HT1080 (cell line): ENCODE measurements at regions not wholly inside any gene's neighbourhood (a gene's known extent, or its start where the extent isn't known, plus 50 kb on each side); places are given as distances from the start of the nearest gene placed in this dataset.
A peak's percentile ranks its signal among the peaks of the same experiment; 100 is the strongest.

Experiments
- DNase-seq: peaks from one replicate; pipeline ENCODE4 v3.0.0-alpha.2; 2015; ENCODE audit warnings: low read depth

DNA sequence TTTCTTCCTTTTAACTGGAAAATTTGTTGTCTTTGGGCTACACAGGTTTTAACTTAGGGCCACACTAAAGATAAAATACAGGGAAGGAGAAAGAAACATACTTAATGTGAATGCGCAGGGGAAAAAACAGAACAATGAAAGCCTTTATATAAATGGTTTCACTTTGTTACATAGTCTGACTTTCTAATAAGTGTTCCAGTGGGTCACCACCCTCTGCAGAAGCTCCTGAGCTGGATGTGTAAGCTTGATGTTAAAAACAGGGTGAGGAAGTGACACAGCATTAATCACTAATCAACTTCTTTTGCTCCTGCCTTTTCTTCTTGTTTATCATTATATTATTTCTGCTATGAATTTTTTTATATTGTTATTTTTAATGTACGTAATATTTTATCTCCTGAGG is 445.6 kb upstream of the CA10 start:
- peak; percentile 69 for DNase-seq

DNA sequence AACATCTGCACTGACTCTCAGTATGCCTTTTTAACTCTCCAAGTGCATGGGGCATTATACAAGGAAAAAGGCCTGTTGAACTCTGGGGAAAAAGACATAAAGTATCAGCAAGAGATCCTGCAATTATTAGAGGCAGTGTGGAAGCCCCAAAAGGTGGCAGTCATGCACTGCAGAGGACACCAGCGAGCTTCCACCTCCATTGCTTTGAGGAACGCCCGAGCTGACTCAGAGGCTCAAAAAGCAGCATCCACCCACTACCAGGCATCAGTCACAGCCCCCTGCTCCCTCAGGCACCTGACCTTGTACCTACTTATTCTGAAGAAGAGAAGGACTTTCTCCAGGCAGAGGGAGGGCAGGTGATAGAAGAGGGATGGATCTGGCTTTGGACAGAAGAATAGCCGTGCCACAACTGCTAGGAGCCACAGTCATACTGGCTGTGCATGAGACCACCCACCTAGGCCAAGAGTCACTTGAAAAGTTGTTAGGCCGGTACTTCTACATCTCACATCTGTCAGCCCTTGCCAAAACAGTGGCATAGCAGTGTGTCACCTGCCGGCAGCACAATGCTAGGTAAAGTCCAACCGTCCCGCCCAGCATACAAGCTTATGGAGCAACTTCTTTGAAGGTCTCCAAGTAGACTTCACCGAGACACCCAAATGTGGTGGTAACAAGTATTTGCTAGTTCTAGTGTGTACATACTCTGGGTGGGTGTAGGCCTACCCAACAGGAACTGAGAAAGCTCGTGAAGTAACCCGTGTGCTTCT is 439.1 kb upstream of the CA10 start:
- peak; percentile 63 for DNase-seq

DNA sequence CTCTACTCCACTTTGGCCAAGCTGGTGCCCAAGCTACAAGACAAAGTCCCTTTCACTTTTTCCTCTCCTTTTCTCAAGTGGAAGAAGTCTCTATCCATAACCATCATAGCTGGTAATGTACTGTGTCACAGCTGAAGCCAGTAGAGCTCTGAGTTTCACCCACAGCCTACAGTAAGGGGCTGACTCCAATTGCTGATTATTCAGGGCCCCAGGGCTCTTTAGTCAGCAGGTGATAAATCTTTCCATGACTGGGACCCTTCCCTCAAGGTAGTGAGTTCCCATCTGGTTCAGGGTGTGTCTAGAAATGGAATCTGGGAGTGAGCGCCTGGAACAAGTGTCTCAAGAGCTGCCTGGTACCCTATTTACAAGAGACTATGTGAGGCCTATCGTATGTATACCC is 436.0 kb upstream of the CA10 start:
- no peak for DNase-seq

DNA sequence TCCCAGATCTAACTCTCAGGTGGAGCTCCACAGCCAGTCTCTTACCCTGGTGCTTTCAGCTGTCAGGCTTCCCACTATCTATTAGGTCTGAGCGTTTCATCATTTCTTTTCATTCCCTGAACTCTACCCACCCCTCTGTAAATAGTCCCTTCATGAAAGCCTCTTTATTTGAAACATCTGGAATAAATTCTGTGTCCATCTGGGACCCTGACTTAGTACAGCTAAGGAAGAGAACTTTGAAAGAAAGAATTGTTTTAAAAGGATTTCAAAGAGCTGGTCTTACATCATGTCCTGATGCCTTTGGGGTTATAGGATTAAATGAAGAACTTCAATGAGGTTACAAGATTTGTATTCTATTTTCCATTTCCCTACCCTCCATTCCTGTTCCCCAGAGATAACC is 388.5 kb upstream of the CA10 start:
- no peak for DNase-seq

DNA sequence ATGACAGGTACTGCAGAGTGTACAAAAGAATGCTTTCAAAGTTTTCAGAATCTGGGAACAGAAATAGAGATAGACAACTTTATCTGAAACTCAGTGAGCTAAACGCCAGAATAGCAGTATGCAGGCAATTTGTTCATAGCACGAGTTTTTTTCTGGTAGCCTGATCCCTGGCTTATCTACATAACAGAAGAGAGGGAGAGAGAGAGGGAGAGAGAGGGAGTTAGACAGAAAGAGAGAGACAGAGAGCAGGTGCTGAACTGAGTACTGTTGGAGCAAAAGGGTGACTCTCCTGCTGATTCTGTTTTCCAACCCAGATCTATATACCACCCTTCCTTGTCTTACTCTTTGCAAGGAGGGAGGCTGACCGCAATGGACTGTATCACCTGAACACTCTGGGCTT is 388.0 kb upstream of the CA10 start:
- no peak for DNase-seq

DNA sequence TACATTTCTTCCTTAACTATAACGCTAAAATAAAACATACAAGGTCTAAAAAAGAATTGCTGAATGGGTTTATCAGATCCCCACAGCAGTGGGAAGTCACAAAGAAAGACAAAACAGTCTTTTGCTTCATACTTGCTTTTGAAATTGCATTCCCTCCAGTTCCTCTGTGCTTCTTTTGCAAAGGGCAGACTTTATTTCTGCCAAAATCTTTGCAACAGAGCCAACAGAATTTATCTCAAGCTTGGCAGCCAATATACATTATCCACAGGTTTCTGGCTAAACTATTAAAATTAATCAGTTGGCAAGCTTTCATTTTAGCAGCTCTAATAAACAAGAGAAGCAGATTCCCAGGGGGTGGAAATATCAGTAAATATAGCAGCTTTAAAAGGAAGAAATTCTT is 378.9 kb upstream of the CA10 start:
- DNase-seq: no peak

DNA sequence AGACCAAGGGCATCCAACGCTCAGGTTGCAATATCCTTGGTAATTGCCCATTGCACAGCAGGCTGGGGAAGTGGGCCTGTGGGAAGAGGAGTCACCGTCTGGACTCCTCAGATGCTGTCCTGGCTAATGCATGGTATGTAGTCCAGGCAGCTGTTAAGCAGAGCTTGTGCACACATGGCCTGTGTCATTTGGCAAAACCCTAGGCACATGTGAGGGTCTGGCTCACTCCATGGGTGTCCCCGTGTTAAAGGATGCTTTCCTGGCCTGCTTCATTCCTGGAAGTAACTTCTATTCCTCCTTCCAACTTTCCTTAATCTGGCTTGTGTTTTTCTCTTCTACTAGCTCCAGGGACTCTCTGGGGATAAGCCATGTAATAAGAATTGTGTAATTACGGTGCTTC is 378.0 kb upstream of the CA10 start:
- no peak for DNase-seq

DNA sequence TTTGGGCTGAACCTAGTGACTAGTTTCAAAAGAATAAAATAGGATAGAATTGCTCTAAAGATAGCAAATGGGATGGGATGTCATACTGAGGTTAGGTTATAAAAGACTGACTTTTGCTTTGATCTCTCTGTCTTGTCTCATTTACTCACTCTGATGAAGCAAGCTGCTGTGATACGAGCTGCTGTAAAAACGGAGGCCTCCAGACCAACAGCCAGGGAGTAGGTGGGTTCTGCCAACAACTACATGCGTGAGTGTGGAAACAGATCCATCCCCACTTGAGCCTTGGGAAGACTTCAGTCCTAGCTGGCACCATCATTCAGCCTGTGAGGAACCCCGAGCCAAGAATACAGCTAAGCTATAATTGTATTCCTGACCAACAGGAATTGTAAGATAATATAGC is 373.9 kb upstream of the CA10 start:
- no peak for DNase-seq

DNA sequence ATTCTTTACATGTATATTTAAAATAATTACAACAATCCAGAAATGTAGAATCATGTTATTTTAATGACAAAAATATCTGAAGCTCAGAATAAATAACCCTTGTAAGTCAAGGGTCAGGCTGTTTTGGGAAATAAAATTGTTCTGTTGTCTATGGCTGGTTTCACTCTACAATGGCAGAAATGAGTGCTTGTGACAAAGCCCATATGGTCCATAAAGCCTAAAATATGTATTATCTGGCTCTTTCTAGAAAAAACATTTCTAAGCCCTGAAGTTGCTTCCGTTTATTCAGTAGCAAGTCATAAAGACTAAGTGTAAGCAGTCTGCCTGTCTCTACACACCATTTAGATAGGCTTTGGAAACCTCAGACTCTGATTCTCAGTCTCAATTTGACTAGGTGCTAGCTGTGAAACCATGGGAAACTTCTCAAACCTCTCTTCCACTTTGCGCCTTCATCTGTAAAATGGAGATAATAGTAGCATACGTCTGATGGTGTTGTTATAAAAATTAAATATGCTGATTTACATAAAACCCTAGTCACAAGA is 365.7 kb upstream of the CA10 start:
- no peak for DNase-seq

DNA sequence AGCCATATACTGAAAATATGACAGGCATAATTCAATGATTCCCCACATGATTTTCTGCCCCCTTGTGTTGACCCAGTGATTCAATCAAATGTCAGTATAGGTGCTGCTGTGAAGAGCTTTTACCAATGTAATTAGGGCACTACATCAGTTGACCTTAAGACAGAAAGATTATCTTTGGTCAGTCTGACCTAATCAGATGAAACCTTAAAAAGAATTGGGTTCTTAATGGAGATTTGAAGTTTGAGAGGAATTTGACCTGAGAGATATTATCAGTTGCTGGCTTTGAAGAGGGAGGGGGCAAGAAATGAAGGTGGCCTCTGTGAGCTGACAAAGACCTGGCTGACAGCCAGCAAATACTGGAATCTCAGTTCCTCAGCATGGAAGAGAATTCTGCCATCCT is 358.7 kb upstream of the CA10 start:
- DNase-seq: no peak

DNA sequence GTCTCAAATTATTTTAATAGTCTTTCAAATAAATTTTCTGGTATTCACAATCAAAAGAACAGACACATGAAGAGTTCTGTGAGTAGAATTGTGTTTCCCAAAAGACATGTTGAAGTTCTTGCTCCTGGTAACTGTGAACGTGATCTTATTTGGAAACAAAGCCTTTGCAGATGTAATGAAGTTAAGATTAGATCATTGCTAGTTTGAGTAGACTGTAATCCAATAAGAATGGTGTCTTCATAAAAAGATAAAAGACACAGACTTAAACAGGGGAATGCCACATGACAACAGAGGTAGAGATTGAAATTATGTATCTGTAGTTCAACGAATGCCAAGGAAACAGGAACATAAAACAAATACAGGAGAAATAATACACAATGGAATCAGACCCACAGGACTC is 357.4 kb upstream of the CA10 start:
- no peak for DNase-seq

DNA sequence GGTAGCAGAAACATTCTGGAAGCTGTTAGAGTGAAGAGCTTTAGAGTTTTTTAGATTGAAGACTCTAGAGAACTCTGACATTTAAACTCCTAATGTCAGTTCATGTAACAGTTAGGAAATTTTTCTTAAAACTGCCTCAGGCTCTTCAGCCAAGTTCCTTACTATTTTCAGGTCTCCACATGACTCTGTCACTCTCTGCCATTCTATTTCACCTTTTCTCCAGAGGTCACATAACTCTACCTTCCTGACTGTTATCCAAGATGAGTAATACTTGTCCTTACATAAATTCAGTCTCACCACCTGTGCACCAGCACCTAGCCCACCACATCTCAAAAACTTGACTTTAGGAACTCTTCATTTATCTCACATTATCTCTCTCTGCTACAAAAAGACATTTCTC is 347.1 kb upstream of the CA10 start:
- no peak for DNase-seq

DNA sequence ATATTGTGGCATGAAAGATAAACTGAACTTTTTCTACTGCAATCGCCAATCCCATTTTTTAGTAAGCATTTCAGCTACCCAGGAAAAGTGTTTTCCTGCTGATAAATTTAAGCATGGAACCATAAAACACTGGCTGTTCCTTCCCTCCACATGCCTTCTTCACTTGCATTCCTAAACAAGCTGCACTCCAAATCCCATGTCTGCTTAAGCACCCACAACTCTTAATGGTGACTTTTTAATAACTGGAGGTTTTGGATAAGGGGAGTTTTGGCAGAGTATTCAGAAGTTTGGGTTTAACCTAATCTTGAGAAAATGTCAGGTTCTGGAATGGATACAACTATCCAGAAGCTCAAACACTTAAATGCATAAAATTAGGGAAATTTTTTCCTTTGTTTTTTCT is 345.6 kb upstream of the CA10 start:
- DNase-seq: no peak

DNA sequence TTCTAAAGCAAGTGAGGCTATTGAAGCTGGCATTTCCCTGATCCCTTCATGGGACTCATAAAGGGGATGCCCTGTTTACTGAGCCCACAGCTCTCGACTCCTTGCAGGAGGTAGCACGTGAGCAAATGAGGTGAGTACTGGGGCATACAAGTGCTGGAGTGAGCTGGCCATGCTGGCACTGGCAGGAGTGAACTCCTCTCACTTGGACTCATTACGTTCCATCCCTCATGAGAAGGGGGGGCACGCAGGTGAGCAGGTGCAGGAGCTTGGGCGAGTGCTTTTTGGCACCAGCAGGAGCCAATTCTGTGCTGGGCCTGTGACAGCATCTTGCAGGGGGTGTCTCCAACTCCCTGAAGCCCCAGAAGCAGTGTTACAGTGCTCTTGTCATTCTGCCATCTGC is 337.1 kb upstream of the CA10 start:
- no peak for DNase-seq

DNA sequence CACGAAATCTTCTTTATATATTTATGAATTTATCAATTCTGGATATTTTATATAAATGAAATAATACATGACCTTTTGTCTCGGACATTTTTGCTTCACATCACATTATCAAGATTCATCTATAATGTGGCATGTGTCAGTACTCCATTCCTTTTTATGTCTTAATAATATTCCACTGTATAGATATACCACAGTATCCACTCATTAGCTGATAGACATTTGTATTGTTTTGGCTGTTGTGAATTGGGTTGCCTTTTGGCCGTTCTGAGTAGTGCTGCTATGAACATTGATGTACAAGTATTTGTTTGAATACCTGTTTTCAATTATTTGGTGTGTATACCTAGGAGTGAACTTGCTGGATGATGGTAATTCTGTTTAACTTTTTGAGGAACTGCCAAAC is 323.8 kb upstream of the CA10 start:
- no peak for DNase-seq

DNA sequence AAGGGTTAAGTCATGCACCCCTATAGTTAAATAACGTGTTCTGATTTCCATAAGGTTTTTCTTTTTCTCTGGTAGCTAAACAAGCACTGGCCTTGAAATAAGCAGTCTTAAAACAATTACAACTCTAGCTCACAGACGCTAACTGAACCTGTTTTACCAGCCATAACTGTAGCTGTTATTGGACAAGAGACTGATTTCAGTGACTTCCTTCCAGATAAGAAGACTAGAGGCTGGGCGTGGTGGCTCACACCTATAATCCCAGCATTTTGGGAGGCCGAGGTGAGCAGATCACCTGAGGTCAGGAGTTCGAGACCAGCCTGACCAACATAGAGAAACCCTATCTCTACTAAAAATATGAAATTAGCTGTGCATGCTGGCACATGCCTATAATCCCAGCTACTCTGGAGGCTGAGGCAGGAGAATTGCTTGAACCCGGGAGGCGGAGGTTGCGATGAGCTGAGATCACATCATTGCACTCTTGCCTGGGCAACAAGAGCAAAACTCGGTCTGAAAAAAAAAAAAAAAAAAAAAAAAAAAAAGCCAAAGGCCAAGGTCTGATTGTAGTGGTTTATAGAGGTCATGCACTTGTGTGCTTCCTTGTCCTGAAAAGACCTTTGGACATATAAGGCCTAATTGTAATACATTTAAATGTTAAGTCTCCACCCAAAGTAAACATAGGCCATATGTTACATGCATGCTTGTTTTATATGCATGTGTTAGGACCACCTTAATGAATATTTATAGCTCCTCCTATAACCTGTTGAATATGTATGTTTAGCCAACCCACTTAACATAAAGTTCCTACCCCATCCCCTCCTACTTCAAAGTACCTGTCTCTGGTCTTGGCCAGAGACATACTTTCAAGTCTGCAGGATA is 319.5 kb upstream of the CA10 start:
- no peak for DNase-seq

DNA sequence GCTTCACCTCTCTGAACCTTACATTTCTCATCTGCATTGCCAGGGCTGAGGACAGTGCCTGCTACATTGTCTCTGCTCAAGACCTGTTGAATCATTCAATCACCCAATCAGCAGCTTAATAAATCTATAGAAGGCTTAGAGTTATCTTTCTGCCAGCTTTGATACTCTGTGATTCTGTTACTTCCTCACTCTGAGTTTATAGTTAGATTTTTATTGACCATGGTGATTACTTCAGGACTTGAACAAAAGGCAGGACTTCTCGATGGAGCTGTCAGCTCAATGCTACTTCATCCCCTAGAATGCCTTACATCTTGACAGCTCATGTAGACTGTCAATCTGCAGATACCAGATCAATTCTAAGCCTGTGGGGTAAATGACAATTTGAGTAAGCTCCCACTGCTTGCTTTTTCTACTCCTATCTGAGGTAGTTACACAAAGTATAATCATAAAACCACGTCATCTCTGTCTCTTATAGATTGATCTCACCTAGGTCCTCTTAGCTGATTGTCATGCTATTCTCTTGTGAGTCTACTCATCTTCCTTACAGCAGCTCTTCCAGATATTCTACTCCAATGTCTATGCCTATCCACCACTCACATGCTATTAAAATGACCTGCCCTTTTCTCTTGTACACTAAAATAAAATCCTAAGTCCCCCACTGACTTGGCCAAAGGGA is 318.3 kb upstream of the CA10 start:
- no peak for DNase-seq

DNA sequence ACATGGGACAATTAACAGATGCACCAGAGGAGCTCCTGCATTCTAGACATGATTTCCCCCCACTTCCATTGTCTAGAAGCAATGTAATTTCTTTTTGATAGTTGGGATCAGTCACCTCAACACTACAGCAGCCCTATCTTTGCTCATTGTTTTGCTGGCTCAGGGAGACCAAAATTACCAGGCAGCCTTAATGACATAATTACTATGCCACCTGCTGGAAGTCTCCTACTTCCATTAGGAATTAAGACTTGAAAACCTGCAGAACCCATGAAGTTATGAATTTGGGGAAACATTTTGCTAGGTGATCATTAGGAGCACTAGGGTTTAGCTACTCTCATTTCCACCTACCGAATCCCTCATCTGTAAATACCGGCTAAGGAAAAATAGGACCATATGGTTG is 312.0 kb upstream of the CA10 start:
- no peak for DNase-seq

DNA sequence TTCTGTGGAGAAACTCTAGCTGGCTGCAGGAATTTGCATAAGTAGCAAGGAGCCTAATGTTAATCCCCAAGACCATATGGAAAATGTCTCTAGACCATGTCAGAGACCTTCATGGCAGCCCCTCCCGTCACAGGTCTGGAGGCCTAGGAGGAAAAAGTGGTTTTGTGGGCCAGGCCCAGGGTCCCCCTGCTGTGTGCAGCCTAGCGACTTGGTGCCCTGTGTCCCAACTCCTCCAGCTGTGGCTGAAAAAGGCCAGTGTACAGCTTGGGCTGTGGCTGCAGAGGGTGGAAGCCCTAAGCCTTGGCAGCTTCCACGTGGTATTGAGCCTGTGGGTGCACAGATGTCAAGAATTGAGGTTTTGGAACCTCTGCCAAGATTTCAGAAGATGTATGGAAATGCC is 306.9 kb upstream of the CA10 start:
- peak; percentile 5 for DNase-seq

DNA sequence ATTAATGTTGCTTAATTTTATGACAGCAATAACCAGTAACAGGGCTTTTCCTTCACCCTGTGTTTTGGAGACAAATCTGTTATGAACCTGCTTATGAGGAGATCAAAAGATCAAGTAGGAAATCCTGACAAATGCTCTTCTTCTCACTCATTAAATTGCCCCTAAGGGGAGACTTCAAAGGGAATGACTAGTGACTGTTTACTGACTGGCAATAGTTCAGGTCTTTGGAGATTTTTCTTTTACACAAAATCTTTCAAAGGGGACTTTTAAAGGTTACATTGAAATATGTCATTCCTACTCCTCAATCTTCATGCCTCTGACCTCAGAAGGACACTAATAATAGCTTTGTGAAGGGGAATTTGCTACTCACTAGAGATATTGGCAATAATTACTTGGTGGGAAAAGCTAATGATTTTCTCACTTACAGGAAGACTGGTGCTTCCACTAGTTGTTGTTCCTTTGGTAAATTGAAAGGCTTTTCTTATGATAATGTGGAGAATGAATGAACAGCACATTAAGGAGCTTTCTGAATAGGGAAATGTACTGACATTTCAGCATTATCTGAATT is 292.9 kb upstream of the CA10 start:
- no peak for DNase-seq

DNA sequence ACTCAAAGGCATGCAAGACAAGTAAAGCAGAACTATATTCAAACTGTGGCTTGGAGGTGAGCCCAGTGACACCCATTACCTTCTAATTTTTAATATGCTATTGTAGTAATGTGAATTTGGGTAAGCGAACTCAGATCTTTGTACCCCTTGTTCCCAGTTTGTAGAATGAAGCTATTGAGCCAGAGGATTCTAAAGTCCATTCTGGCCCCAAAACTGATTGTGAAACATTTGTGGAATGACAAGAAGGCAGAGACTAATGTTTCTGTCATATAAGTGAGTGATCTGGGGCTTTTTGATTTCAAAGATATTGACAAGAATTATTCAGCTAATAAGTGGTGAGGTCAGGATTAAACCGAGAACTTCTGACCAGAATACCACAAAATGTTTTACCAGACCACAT is 283.8 kb upstream of the CA10 start:
- DNase-seq: no peak

DNA sequence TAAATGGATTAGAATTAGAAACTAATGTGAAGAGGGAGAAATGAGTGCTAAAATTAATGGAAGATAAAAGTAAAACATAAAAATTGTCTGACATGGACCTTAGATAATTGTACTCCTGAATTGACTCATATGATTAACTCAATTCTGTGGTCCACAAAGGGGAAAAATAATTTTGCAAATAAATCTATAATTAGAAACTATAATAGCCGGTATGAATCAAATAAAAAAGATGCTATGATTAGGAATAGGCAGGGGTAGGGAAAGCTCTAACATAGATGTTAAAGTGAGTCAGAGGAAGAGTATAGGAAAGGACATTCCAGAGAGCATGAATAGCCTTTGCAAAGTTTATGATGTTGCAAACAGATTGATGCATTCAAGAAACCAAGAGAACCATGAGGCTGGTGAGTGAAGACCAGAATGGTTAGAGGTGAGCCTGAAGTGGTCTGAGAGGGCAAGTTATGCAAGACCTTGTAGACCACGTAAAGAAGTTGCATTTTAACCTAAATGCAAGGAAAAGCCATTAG is 262.1 kb upstream of the CA10 start:
- DNase-seq: peak; percentile 74
